ENCODE measurements at regions not wholly inside any gene's neighbourhood (a gene's known extent, or its start where the extent isn't known, plus 50 kb on each side); places are given as distances from the start of the nearest gene placed in this dataset.

DNA sequence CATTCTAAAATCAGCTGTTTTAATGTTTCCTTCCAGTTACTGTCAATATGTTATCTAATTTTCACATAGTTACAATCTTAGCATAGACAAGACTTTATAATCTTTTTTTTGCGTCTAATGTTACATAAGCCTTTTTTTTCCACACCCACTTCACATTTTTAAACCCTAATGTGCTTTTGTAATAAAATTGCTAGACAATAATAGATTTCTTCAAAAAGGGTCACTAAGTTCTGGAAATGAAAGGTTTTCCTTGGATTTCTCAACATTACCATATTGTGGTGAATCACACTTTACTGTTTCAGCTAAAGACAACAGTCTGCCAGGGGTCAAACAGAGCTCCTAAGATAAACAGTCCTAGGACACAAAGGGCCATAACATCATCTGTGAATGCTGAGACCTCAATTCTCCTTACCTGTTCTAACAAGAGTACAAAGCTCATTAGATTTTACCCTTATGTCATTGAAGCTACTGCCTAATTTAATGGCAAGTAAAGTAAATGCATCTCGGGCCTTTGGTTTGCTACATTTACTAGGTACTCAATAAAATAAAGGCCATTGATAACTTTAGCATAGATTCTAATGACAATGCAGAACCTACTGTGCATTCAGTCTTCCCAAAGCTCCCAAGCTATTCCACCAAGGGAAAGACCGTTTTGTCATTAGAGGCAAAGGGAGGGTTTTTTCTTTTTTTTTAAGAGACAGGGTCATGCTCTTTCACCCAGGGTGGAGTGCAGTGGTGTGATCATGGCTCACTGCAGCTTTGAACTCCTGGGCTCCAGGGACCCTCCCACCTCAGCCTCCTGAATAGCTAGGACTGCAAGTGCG is 111.2 kb upstream of the SLC38A2 start:
- no peaks in the 10 kb centered on the region for H3K36me3 ChIP-seq (ENCODE audit: insufficient read depth, low read length)
- H3K27me3 ChIP-seq (ENCODE audit: insufficient read depth, low read length) = no peaks in the 10 kb centered on the region
- no peaks in the 10 kb centered on the region for H3K79me2 ChIP-seq (ENCODE audit: insufficient read depth, low read length)
- H3K27ac ChIP-seq (ENCODE audit: low read depth, low read length, poor library complexity, severe bottlenecking) = no peak overlapping the region
- no peaks in the 10 kb centered on the region for H3K4me1 ChIP-seq (ENCODE audit: insufficient read depth, low read length, severe bottlenecking)
- H3F3A ChIP-seq (ENCODE audit: insufficient read depth, low read length) = no peaks in the 10 kb centered on the region
- no peak for TF ChIP-seq EZH2 (IDR thresholded peaks at IDR 0.05; ENCODE audit: borderline replicate concordance, low read length)
- TF ChIP-seq, protein P1, sequence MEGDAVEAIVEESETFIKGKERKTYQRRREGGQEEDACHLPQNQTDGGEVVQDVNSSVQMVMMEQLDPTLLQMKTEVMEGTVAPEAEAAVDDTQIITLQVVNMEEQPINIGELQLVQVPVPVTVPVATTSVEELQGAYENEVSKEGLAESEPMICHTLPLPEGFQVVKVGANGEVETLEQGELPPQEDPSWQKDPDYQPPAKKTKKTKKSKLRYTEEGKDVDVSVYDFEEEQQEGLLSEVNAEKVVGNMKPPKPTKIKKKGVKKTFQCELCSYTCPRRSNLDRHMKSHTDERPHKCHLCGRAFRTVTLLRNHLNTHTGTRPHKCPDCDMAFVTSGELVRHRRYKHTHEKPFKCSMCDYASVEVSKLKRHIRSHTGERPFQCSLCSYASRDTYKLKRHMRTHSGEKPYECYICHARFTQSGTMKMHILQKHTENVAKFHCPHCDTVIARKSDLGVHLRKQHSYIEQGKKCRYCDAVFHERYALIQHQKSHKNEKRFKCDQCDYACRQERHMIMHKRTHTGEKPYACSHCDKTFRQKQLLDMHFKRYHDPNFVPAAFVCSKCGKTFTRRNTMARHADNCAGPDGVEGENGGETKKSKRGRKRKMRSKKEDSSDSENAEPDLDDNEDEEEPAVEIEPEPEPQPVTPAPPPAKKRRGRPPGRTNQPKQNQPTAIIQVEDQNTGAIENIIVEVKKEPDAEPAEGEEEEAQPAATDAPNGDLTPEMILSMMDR (IDR thresholded peaks at IDR 0.05; ENCODE audit: low read length) = no peak
- H3K4me3 ChIP-seq (ENCODE audit: low read depth, low read length, poor library complexity, severe bottlenecking) = no peak overlapping the region
- no peak overlapping the region for H2AFZ ChIP-seq (ENCODE audit: low read length)
- no peaks in the 10 kb centered on the region for H3K9me2 ChIP-seq (ENCODE audit: low read depth, low read length)
- H3K4me2 ChIP-seq (ENCODE audit: low read length) = no peak overlapping the region
- no peaks in the 10 kb centered on the region for H4K20me1 ChIP-seq (ENCODE audit: insufficient read depth, low read length)
- no peaks in the 10 kb centered on the region for H3K9me3 ChIP-seq (ENCODE audit: low read length)
- no peak overlapping the region for H3K9ac ChIP-seq (ENCODE audit: low read length)

DNA sequence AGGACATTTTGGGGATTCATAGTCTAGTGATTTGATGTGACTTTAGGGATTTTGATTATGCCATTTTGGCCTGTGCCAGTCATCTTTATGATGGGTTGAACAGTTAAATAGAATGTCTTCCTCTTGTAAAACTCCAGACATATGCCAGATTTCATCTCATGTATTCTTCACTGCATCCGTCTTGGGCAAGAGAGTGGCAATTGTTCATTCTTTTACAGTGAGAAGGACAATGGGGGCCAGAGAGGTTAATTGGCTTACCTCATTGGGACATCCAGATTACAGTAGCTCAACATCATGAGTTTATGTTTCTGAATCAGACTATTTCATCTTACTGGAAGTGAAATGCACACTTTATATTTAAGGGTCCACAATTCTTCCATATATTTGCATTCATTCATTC is 108.2 kb upstream of the SLC38A2 start:
- no peak overlapping the region for H3K4me3 ChIP-seq (ENCODE audit: low read depth, low read length, poor library complexity, severe bottlenecking)
- H2AFZ ChIP-seq (ENCODE audit: low read length) = no peak overlapping the region
- H3K27ac ChIP-seq (ENCODE audit: low read depth, low read length, poor library complexity, severe bottlenecking) = no peak overlapping the region
- H3K9me3 ChIP-seq (ENCODE audit: low read length) = no peaks in the 10 kb centered on the region
- H3K4me1 ChIP-seq (ENCODE audit: insufficient read depth, low read length, severe bottlenecking) = no peaks in the 10 kb centered on the region
- no peak overlapping the region for H3K9ac ChIP-seq (ENCODE audit: low read length)
- H3F3A ChIP-seq (ENCODE audit: insufficient read depth, low read length) = no peaks in the 10 kb centered on the region
- TF ChIP-seq, protein P1 (IDR thresholded peaks at IDR 0.05; ENCODE audit: low read length) = no peak
- no peak for TF ChIP-seq EZH2 (IDR thresholded peaks at IDR 0.05; ENCODE audit: borderline replicate concordance, low read length)
- no peak overlapping the region for H3K4me2 ChIP-seq (ENCODE audit: low read length)
- H3K36me3 ChIP-seq (ENCODE audit: insufficient read depth, low read length) = no peaks in the 10 kb centered on the region
- H3K79me2 ChIP-seq (ENCODE audit: insufficient read depth, low read length) = no peaks in the 10 kb centered on the region
- H4K20me1 ChIP-seq (ENCODE audit: insufficient read depth, low read length) = no peaks in the 10 kb centered on the region
- no peaks in the 10 kb centered on the region for H3K27me3 ChIP-seq (ENCODE audit: insufficient read depth, low read length)
- H3K9me2 ChIP-seq (ENCODE audit: low read depth, low read length) = no peaks in the 10 kb centered on the region

DNA sequence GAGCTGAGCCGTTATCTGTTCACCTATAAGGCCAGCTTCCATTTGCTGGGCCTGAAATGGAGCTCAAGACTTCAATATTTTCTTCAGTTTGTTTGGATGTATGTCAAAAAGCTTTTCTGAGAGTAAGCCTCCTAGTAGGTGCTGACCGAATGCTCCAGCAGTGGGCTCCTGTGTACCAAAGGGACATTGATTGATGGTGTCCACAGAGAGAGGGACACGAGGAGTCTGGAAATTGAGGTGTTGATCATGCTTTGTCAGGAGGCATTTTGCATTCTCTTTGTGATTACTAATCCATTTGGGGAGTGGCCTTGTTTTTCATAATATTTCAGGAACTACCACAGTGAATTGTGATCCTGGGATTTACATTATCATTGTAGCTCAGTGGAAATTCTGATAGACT is 107.7 kb upstream of the SLC38A2 start:
- Histone ChIP-seq H3K9ac (ENCODE audit: low read length) (no peak overlapping the region), H3K79me2 (ENCODE audit: insufficient read depth, low read length) (no peaks in the 10 kb centered on the region), H3F3A (ENCODE audit: insufficient read depth, low read length) (no peaks in the 10 kb centered on the region), H3K27ac (ENCODE audit: low read depth, low read length, poor library complexity, severe bottlenecking) (no peak overlapping the region), H3K4me1 (ENCODE audit: insufficient read depth, low read length, severe bottlenecking) (no peaks in the 10 kb centered on the region), H3K36me3 (ENCODE audit: insufficient read depth, low read length) (no peaks in the 10 kb centered on the region), H3K27me3 (ENCODE audit: insufficient read depth, low read length) (no peaks in the 10 kb centered on the region), H3K4me3 (ENCODE audit: low read depth, low read length, poor library complexity, severe bottlenecking) (no peak overlapping the region), H4K20me1 (ENCODE audit: insufficient read depth, low read length) (no peaks in the 10 kb centered on the region), H2AFZ (ENCODE audit: low read length) (no peak overlapping the region), H3K4me2 (ENCODE audit: low read length) (no peak overlapping the region), H3K9me2 (ENCODE audit: low read depth, low read length) (no peaks in the 10 kb centered on the region), H3K9me3 (ENCODE audit: low read length) (no peaks in the 10 kb centered on the region)
- TF ChIP-seq, protein P1 (IDR thresholded peaks at IDR 0.05; ENCODE audit: low read length) = no peak
- no peak for TF ChIP-seq EZH2 (IDR thresholded peaks at IDR 0.05; ENCODE audit: borderline replicate concordance, low read length)
